H1 (cell line): ENCODE measurements at regions not wholly inside any gene's neighbourhood (a gene's known extent, or its start where the extent isn't known, plus 50 kb on each side); places are given as distances from the start of the nearest gene placed in this dataset.

ENCODE experiments used
- CTCF ChIA-PET: fragments of 300-600 bp; sonication (Branson Sonifier 250); formaldehyde crosslinking; loops from one replicate; lab custom pipeline; 2021; ENCODE audit not compliant: partially characterized antibody; lab: Charles Lee
- POLR2A ChIA-PET: fragments of 300-600 bp; sonication (Branson Sonifier 250); formaldehyde crosslinking; loops from one replicate; lab custom pipeline; 2021; ENCODE audit warnings: inconsistent platforms; ENCODE audit not compliant: partially characterized antibody; lab: Charles Lee
- DNase-seq, 2 experiments: peaks; one replicate each; pipeline versions ENCODE4 v3.0.0 to v3.0.0-alpha.2; 2010 to 2022; ENCODE audit warnings: low spot score in 2 of 2, low read depth in 1 of 2, mixed read lengths in 1 of 2
- FAIRE-seq: peaks from 2 replicates; lab custom pipeline; 2011; peaks lifted over from hg19 to GRCh38; lab: Jason Lieb, UNC
- H2AFZ ChIP-seq: 2 replicates; pipeline ENCODE4 v1.8.1; 2012; ENCODE audit warnings: low read length, inconsistent platforms
- H2AK5ac ChIP-seq: 2 replicates; pipeline ENCODE4 v1.6.1; 2013; ENCODE audit warnings: low read depth, low read length
- H2BK120ac ChIP-seq: replicated peaks from 2 replicates; pipeline ENCODE3; 2013; ENCODE audit warnings: low read depth, low read length, inconsistent platforms
- H2BK12ac ChIP-seq: 2 replicates; pipeline ENCODE4 v1.6.1; 2013; ENCODE audit warnings: low read depth, low read length
- H2BK15ac ChIP-seq: 2 replicates; pipeline ENCODE4 v1.6.1; 2013; ENCODE audit warnings: low read length
- H2BK20ac ChIP-seq: 2 replicates; pipeline ENCODE4 v1.6.1; 2013; ENCODE audit warnings: low read length
- H2BK5ac ChIP-seq: 2 replicates; pipeline ENCODE4 v1.6.1; 2013; ENCODE audit warnings: low read depth, low read length
- H3K14ac ChIP-seq: 2 replicates; pipeline ENCODE4 v1.6.1; 2013; ENCODE audit warnings: inconsistent platforms; ENCODE audit not compliant: insufficient read length
- H3K18ac ChIP-seq: 2 replicates; pipeline ENCODE4 v1.6.1; 2013; ENCODE audit warnings: low read length; ENCODE audit errors: extremely low read depth
- H3K23ac ChIP-seq: 2 replicates; pipeline ENCODE4 v1.6.1; 2013; ENCODE audit warnings: inconsistent platforms; ENCODE audit not compliant: insufficient read length
- H3K23me2 ChIP-seq: 2 replicates; pipeline ENCODE4 v1.6.1; 2013; ENCODE audit warnings: low read depth, low read length
- H3K27ac ChIP-seq: 2 replicates; pipeline ENCODE4 v1.6.1; 2011; ENCODE audit warnings: low read depth, low read length, inconsistent platforms
- H3K27me3 ChIP-seq, 4 experiments: replicated peaks in 1 of 4; 1 replicate in 1 of 4; 2 replicates in 3 of 4; pipeline versions ENCODE4 v1.6.1 to v1.8.1; 2011 to 2013; ENCODE audit warnings: low read length in 3 of 4, mild to moderate bottlenecking in 3 of 4, inconsistent platforms in 2 of 4, mixed read lengths in 2 of 4, moderate library complexity in 1 of 4; ENCODE audit not compliant: control insufficient read depth in 3 of 4, insufficient read depth in 3 of 4; ENCODE audit errors: extremely low read depth in 1 of 4
- H3K36me3 ChIP-seq, 4 experiments: 2 replicates each; pipeline versions ENCODE4 v1.6.1 to v1.8.1; 2011 to 2013; ENCODE audit warnings: mild to moderate bottlenecking in 4 of 4, low read length in 3 of 4, moderate library complexity in 2 of 4, control low read depth in 1 of 4, inconsistent platforms in 1 of 4; ENCODE audit not compliant: insufficient read depth in 4 of 4, control insufficient read depth in 2 of 4
- H3K4ac ChIP-seq: replicated peaks from 2 replicates; pipeline ENCODE3; 2013; ENCODE audit warnings: low read length, low read depth, mixed read lengths, inconsistent platforms; ENCODE audit not compliant: insufficient read length
- H3K4me1 ChIP-seq, 4 experiments: replicated peaks in 1 of 4; 1 replicate in 1 of 4; 2 replicates in 3 of 4; pipeline versions ENCODE4 v1.6.1 to v1.8.1; 2011 to 2013; ENCODE audit warnings: low read length in 3 of 4, inconsistent platforms in 2 of 4, mixed read lengths in 1 of 4; ENCODE audit not compliant: insufficient read depth in 4 of 4, control insufficient read depth in 3 of 4
- H3K4me2 ChIP-seq, 2 experiments: 2 replicates each; pipeline versions ENCODE4 v1.6.1 to v1.8.1; 2011 to 2013; ENCODE audit warnings: low read depth in 2 of 2, low read length in 2 of 2, control low read depth in 1 of 2, inconsistent platforms in 1 of 2, mild to moderate bottlenecking in 1 of 2; ENCODE audit not compliant: insufficient read depth in 1 of 2
- H3K4me3 ChIP-seq, 4 experiments: fragments of 200-600, 300-600 bp in 1 of 4; sonication (generic), shearing (Covaris generic), sonication (Bioruptor Twin) in 1 of 4; 2 replicates each; pipeline versions ENCODE4 v1.5.1 to v1.8.1; 2011 to 2016; ENCODE audit warnings: low read length in 4 of 4, low read depth in 3 of 4, control low read depth in 2 of 4, inconsistent platforms in 2 of 4, mild to moderate bottlenecking in 2 of 4, mixed read lengths in 1 of 4, moderate library complexity in 1 of 4; ENCODE audit not compliant: insufficient read depth in 2 of 4; ENCODE audit errors: extremely low read depth in 1 of 4
- H3K56ac ChIP-seq: replicated peaks from 2 replicates; pipeline ENCODE3; 2013; ENCODE audit warnings: low read depth, mild to moderate bottlenecking, mixed read lengths, low read length, inconsistent platforms; ENCODE audit not compliant: insufficient read length
- H3K79me1 ChIP-seq: 2 replicates; pipeline ENCODE4 v1.6.1; 2013; ENCODE audit warnings: low read depth, low read length, control low read depth
- H3K79me2 ChIP-seq, 2 experiments: 2 replicates each; pipeline versions ENCODE4 v1.6.1 to v1.8.1; 2012 to 2013; ENCODE audit warnings: low read length in 2 of 2, mild to moderate bottlenecking in 2 of 2, inconsistent platforms in 1 of 2; ENCODE audit not compliant: insufficient read depth in 2 of 2, control insufficient read depth in 1 of 2
- H3K9ac ChIP-seq, 4 experiments: replicated peaks in 1 of 4; 1 replicate in 1 of 4; 2 replicates in 3 of 4; pipeline versions ENCODE4 v1.6.1 to v1.8.1; 2011 to 2013; ENCODE audit warnings: low read depth in 3 of 4, low read length in 3 of 4, control low read depth in 2 of 4, mild to moderate bottlenecking in 2 of 4, moderate library complexity in 2 of 4, inconsistent platforms in 1 of 4; ENCODE audit errors: extremely low read depth in 1 of 4
- H3K9me3 ChIP-seq, 2 experiments: 2 replicates each; pipeline versions ENCODE4 v1.6.1 to v1.8.1; 2012 to 2013; ENCODE audit warnings: mild to moderate bottlenecking in 2 of 2, moderate library complexity in 2 of 2, control low read depth in 1 of 2, inconsistent platforms in 1 of 2, low read depth in 1 of 2, low read length in 1 of 2, mixed read lengths in 1 of 2; ENCODE audit not compliant: insufficient read depth in 2 of 2
- H4K20me1 ChIP-seq, 2 experiments: replicated peaks in 1 of 2; 2 replicates each; pipeline versions ENCODE3 to v1.8.1; 2011 to 2013; ENCODE audit warnings: inconsistent platforms in 2 of 2, low read length in 2 of 2, mild to moderate bottlenecking in 1 of 2; ENCODE audit not compliant: insufficient read depth in 2 of 2, control insufficient read depth in 1 of 2
- H4K5ac ChIP-seq: 2 replicates; pipeline ENCODE4 v1.6.1; 2013; ENCODE audit warnings: low read length, low read depth, mixed read lengths, inconsistent platforms; ENCODE audit not compliant: insufficient read length
- H4K8ac ChIP-seq: 2 replicates; pipeline ENCODE4 v1.8.0; 2013; ENCODE audit warnings: mild to moderate bottlenecking, moderate library complexity, low read length, inconsistent platforms; ENCODE audit not compliant: insufficient read depth; ENCODE audit errors: extremely low read depth
- H4K91ac ChIP-seq: replicated peaks from 2 replicates; pipeline ENCODE3; 2013; ENCODE audit warnings: low read length, mixed read lengths, inconsistent platforms; ENCODE audit not compliant: insufficient read length
- BRCA1 ChIP-seq: IDR thresholded peaks from 2 replicates; pipeline ENCODE4 v1.6.1; 2012; ENCODE audit warnings: low read depth, low read length, improper control_type of control experiment
- CBX5 ChIP-seq: fragments of 300-800, 300-1000 bp; sonication (generic); IDR thresholded peaks from 2 replicates; pipeline ENCODE4 v1.7.1; 2016; ENCODE audit warnings: antibody characterized with exemption, low read length, low read depth
- EZH2 ChIP-seq: fragments of 200-600 bp; sonication (generic); IDR thresholded peaks from 2 replicates; pipeline ENCODE4 v1.7.1; 2012; ENCODE audit warnings: low read depth, mild to moderate bottlenecking, moderate library complexity, low read length, inconsistent platforms; ENCODE audit not compliant: severe bottlenecking
- GTF2F1 ChIP-seq: IDR thresholded peaks from 2 replicates; pipeline ENCODE4 v1.6.1; 2012; ENCODE audit warnings: low read depth, low read length, improper control_type of control experiment, borderline replicate concordance
- HDAC6 ChIP-seq: IDR thresholded peaks from one replicate; pipeline ENCODE4 v1.7.1; 2012; ENCODE audit warnings: low read depth, mild to moderate bottlenecking, inconsistent platforms, low read length, moderate library complexity
- KDM5A ChIP-seq: fragments of 200-600 bp; IDR thresholded peaks from 2 replicates; pipeline ENCODE4 v1.7.1; 2012; ENCODE audit warnings: mild to moderate bottlenecking, low read length, inconsistent platforms, mixed read lengths
- POLR2AphosphoS5 ChIP-seq: IDR thresholded peaks from 2 replicates; pipeline ENCODE4 v1.6.1; 2011; ENCODE audit warnings: low read depth, low read length
- SAP30 ChIP-seq: fragments of 300-600 bp; sonication (generic); IDR thresholded peaks from 2 replicates; pipeline ENCODE4 v1.7.1; 2012; ENCODE audit warnings: low read length, moderate library complexity, mild to moderate bottlenecking, inconsistent platforms; ENCODE audit not compliant: insufficient read depth, insufficient replicate concordance
- SP1 ChIP-seq: IDR thresholded peaks from 2 replicates; pipeline ENCODE4 v1.6.1; 2011; ENCODE audit warnings: low read depth, low read length
- SP2 ChIP-seq: IDR thresholded peaks from 2 replicates; pipeline ENCODE4 v1.6.1; 2012; ENCODE audit warnings: mild to moderate bottlenecking, low read length, inconsistent platforms
- SUZ12 ChIP-seq: fragments of 200-600 bp; sonication (generic); IDR thresholded peaks from 2 replicates; pipeline ENCODE4 v1.6.1; 2012; ENCODE audit warnings: mild to moderate bottlenecking, inconsistent platforms, low read length, moderate library complexity, mixed read lengths
- TAF1 ChIP-seq: IDR thresholded peaks from 2 replicates; pipeline ENCODE4 v1.6.1; 2011; ENCODE audit warnings: mild to moderate bottlenecking, low read depth, low read length
- TEAD4 ChIP-seq: IDR thresholded peaks from 2 replicates; pipeline ENCODE4 v1.6.1; 2012; ENCODE audit warnings: low read depth, low read length, inconsistent platforms, mixed read lengths
- WGBS, 2 experiments: shearing (Covaris generic) in 1 of 2; methylation state at CpG; one replicate each; pipeline versions ENCODE4 v1.1.6 to v1.1.7; 2013 to 2015; ENCODE audit warnings: low lambda C conversion rate in 2 of 2, mixed read lengths in 2 of 2, inconsistent platforms in 1 of 2, low coverage in 1 of 2, missing lambda C conversion rate in 1 of 2; ENCODE audit not compliant: insufficient replicate concordance in 2 of 2, insufficient coverage in 1 of 2, insufficient read length in 1 of 2; ENCODE audit errors: extremely low coverage in 1 of 2, missing lambda C conversion rate in 1 of 2; 5-methylcytosine and 5-hydroxymethylcytosine counted together
- TF ChIP-seq, protein P1 (sequence below): IDR thresholded peaks from 2 replicates; pipeline ENCODE4 v1.6.1; 2012; ENCODE audit warnings: low read length, inconsistent platforms

- H4K8ac ChIP-seq = no peak overlapping the region
- no peak overlapping the region for H2BK15ac ChIP-seq
- DNase-seq (no peak), FAIRE-seq (no peak)
- no peaks in the 10 kb centered on the region for H4K20me1 ChIP-seq
- no peak overlapping the region for H2AK5ac ChIP-seq
- no peak overlapping the region for H4K91ac ChIP-seq
- CTCF ChIA-PET = interaction anchor here (0.6 kb wide), 1 partner anchor 805 kb away, joined by 3 read pairs; no protein-coding TSS in a partner anchor
- no peaks in the 10 kb centered on the region for H3K79me1 ChIP-seq
- H3K9ac ChIP-seq = no peak overlapping the region
- no peak overlapping the region for H3K27ac ChIP-seq
- H2BK12ac ChIP-seq = no peak overlapping the region
- no peak overlapping the region for H3K14ac ChIP-seq
- H3K4me1 ChIP-seq = no peaks in the 10 kb centered on the region; a peak in 1 of 7 replicates
- H3K4me2 ChIP-seq = no peak overlapping the region
- no peaks in the 10 kb centered on the region for H3K79me2 ChIP-seq
- no peak overlapping the region for H2BK120ac ChIP-seq
- H2BK5ac ChIP-seq = no peak overlapping the region
- no peak overlapping the region for H2AFZ ChIP-seq
- POLR2A ChIA-PET = no interaction called here
- no peak overlapping the region for H3K56ac ChIP-seq
- no peak overlapping the region for H4K5ac ChIP-seq
- H2BK20ac ChIP-seq = no peak overlapping the region
- no peak overlapping the region for H3K4ac ChIP-seq
- no peaks in the 10 kb centered on the region for H3K36me3 ChIP-seq
- peaks cover 2 to 6% of the 10 kb centered on the region in 2 experiments; a peak in 2 of 4 replicates for H3K9me3 ChIP-seq
- no peak overlapping the region for H3K23ac ChIP-seq
- H3K27me3 ChIP-seq = no peaks in the 10 kb centered on the region
- H3K18ac ChIP-seq = no peak overlapping the region
- no peaks in the 10 kb centered on the region for H3K23me2 ChIP-seq
- no peak overlapping the region for H3K4me3 ChIP-seq
- WGBS, 2 experiments = 93% methylated on average over 14 of the region's 14 CpGs; no CpG with 5 or more reads in 1 of the 2 experiments
- TF ChIP-seq, protein P1, sequence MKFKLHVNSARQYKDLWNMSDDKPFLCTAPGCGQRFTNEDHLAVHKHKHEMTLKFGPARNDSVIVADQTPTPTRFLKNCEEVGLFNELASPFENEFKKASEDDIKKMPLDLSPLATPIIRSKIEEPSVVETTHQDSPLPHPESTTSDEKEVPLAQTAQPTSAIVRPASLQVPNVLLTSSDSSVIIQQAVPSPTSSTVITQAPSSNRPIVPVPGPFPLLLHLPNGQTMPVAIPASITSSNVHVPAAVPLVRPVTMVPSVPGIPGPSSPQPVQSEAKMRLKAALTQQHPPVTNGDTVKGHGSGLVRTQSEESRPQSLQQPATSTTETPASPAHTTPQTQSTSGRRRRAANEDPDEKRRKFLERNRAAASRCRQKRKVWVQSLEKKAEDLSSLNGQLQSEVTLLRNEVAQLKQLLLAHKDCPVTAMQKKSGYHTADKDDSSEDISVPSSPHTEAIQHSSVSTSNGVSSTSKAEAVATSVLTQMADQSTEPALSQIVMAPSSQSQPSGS = no peak
- no peak for TF ChIP-seq SP2
- TF ChIP-seq TAF1 = no peak
- no peak for TF ChIP-seq SAP30
- TF ChIP-seq SUZ12 = no peak
- no peak for TF ChIP-seq CBX5
- no peak for TF ChIP-seq EZH2
- no peak for TF ChIP-seq TEAD4
- TF ChIP-seq SP1 = no peak
- TF ChIP-seq HDAC6 = no peak
- no peak for TF ChIP-seq KDM5A
- TF ChIP-seq POLR2AphosphoS5 = no peak
- no peak for TF ChIP-seq BRCA1
- no peak for TF ChIP-seq GTF2F1
These were observed 145.2 kb upstream of the RTL1 start for GRCh38 chr14:101048766-101049165.
